GM12864 (cell line): ENCODE measurements at regions not wholly inside any gene's neighbourhood (a gene's known extent, or its start where the extent isn't known, plus 50 kb on each side); places are given as distances from the start of the nearest gene placed in this dataset.

ENCODE experiments used
- DNase-seq: peaks from one replicate; pipeline ENCODE4 v3.0.0-alpha.2; 2011; ENCODE audit warnings: low read depth
- H3K4me3 ChIP-seq: 2 replicates; pipeline ENCODE4 v1.5.1; 2011; ENCODE audit warnings: mild to moderate bottlenecking, low read depth, low read length, control low read depth
- CTCF ChIP-seq: IDR thresholded peaks from 2 replicates; pipeline ENCODE4 v1.5.1; 2011; ENCODE audit warnings: low read depth, mild to moderate bottlenecking, moderate library complexity, low read length, control low read depth, inconsistent platforms; ENCODE audit errors: missing control alignments

GRCh38 chr12:91813701-91814100, 331.9 kb downstream of the BTG1 start:
- no peak for DNase-seq
- TF ChIP-seq CTCF: no peak
- H3K4me3 ChIP-seq: no peak overlapping the region

- no peak overlapping the region for H3K4me3 ChIP-seq
- peak; percentile 35 for DNase-seq
- peak; percentile 73 for TF ChIP-seq CTCF
These were observed 334.0 kb downstream of the BTG1 start for GRCh38 chr12:91811481-91812287.

- H3K4me3 ChIP-seq: no peak overlapping the region
- DNase-seq: no peak
- TF ChIP-seq CTCF: no peak
These were observed 334.9 kb downstream of the BTG1 start for GRCh38 chr12:91810531-91811451.

- no peak for TF ChIP-seq CTCF
- H3K4me3 ChIP-seq: no peak overlapping the region
- DNase-seq: no peak
These were observed 335.6 kb downstream of the BTG1 start for GRCh38 chr12:91810077-91810476.

GRCh38 chr12:91805031-91805430, 340.6 kb downstream of the BTG1 start:
- no peak for TF ChIP-seq CTCF
- no peak overlapping the region for H3K4me3 ChIP-seq
- DNase-seq: no peak

GRCh38 chr12:91804533-91804932, 341.1 kb downstream of the BTG1 start:
- DNase-seq: no peak
- H3K4me3 ChIP-seq: no peak overlapping the region
- no peak for TF ChIP-seq CTCF
